ENCODE measurements at regions not wholly inside any gene's neighbourhood (a gene's known extent, or its start where the extent isn't known, plus 50 kb on each side); places are given as distances from the start of the nearest gene placed in this dataset.
"Not testable (repeated sequence)": the region's sequence is repeated elsewhere in the genome, so short reads cannot be mapped to it uniquely, and the experiment has no call there.

DNA sequence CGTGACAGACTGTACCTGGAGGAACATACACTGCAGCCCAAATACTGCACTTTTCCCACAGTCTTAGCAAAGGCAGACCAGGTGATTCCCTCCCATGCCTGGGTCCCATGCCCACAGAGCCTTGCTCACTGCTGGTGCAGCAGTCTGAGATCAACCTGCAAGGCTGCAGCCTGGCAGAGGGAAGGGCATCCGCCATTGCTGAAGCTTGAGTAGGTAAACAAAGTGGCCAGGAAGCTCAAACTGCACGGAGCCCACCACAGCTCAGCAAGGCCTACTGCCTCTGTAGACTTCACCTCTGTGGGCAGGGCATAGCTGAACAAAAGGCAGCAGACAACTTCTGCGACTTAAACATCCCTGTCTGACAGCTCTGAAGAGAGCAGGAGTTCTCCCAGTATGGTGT is 597.8 kb upstream of the MBL2 start:
- TF ChIP-seq POLR2A (IDR thresholded peaks at IDR 0.05): no peak
- no peak for TF ChIP-seq CTCF (IDR thresholded peaks at IDR 0.05)
- ATAC-seq: no peak
- no peak for DNase-seq
- Histone ChIP-seq H3K36me3 (no peaks in the 10 kb centered on the region), H3K4me3 (no peak overlapping the region), H3K9me3 (no peaks in the 10 kb centered on the region), H3K27ac (no peak overlapping the region), H3K4me1 (no peaks in the 10 kb centered on the region), H3K27me3 (no peaks in the 10 kb centered on the region)
- WGBS (ENCODE audit: insufficient coverage, low coverage, low lambda C conversion rate, missing lambda C conversion rate): 100% methylated on average over 1 of the region's 4 CpGs
- intact Hi-C loops (cut with DNase I): no loop called here

GRCh38 chr10:53361936-53362335 is 589.4 kb upstream of the MBL2 start:
- peak overlapping the region in 2 of 3 donors; percentile 3 to 55 for H3K27ac ChIP-seq
- no peak overlapping the region for H3K4me3 ChIP-seq
- H3K4me1 ChIP-seq: peaks cover 0 to 9% (median 2%) of the 10 kb centered on the region in 4 donors
- no peaks in the 10 kb centered on the region for H3K9me3 ChIP-seq
- intact Hi-C loops (cut with DNase I): no loop called here
- no peak for TF ChIP-seq POLR2A (IDR thresholded peaks at IDR 0.05)
- TF ChIP-seq CTCF (IDR thresholded peaks at IDR 0.05): no peak
- H3K27me3 ChIP-seq: no peaks in the 10 kb centered on the region
- DNase-seq: no peak
- ATAC-seq: peak; percentile 42 to 70 (median 56)
- H3K36me3 ChIP-seq: no peaks in the 10 kb centered on the region
- 42% methylated on average over 2 of the region's 2 CpGs for WGBS (ENCODE audit: insufficient coverage, low coverage, low lambda C conversion rate, missing lambda C conversion rate)

DNA sequence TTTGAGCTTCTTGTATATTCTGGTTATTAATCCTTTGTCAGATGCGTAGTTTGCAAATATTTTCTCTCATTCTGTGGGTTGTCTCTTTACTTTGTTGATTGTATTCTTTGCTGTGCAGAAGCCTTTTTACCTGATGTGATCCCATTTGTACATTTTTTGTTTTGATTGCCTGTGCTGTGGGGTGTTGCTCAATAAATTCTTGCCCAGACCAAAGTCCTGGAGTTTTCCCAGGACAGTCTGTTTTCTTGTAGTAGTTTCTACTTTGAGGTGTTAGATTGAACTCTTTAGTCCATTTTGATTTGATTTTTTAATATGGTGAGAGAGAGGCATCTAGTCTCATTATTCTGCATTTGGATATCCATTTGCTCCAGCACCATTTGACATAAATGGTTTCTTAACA is 588.7 kb upstream of the MBL2 start:
- Histone ChIP-seq H3K4me1 (peaks cover 0 to 9% (median 2%) of the 10 kb centered on the region in 4 donors), H3K27ac (peak overlapping the region in 2 of 3 donors; percentile 3 to 55), H3K9me3 (no peaks in the 10 kb centered on the region), H3K4me3 (no peak overlapping the region), H3K27me3 (no peaks in the 10 kb centered on the region), H3K36me3 (no peaks in the 10 kb centered on the region)
- 31% methylated on average over 1 of the region's 1 CpG for WGBS (ENCODE audit: insufficient coverage, low coverage, low lambda C conversion rate, missing lambda C conversion rate)
- peak; percentile 91 to 99 (median 95) for ATAC-seq
- intact Hi-C loops (cut with DNase I): no loop called here
- DNase-seq: peak in 1 of 3 donors; percentile 57
- TF ChIP-seq POLR2A (IDR thresholded peaks at IDR 0.05) (no peak), CTCF (IDR thresholded peaks at IDR 0.05) (no peak)

- H3K9me3 ChIP-seq; H3K36me3 ChIP-seq; H3K4me3 ChIP-seq; H3K4me1 ChIP-seq; intact Hi-C loops (cut with DNase I); H3K27me3 ChIP-seq; H3K27ac ChIP-seq; DNase-seq; ATAC-seq: not testable (repeated sequence)
- WGBS (ENCODE audit: insufficient coverage, low coverage, low lambda C conversion rate, missing lambda C conversion rate): 84% methylated on average over 4 of the region's 4 CpGs
These were observed 586.4 kb upstream of the MBL2 start for GRCh38 chr10:53358978-53359377.

- intact Hi-C loops (cut with DNase I): no loop called here
These were observed 586.0 kb upstream of the MBL2 start for GRCh38 chr10:53358536-53358935.

More at GRCh38 chr10:53358536-53358935, 586.0 kb upstream of the MBL2 start:
- no peak for DNase-seq
- Histone ChIP-seq H3K27me3 (no peaks in the 10 kb centered on the region), H3K4me3 (no peak overlapping the region), H3K9me3 (no peaks in the 10 kb centered on the region), H3K27ac (no peak overlapping the region), H3K4me1 (peaks cover 0 to 9% (median 2%) of the 10 kb centered on the region in 4 donors), H3K36me3 (no peaks in the 10 kb centered on the region)
- no peak for ATAC-seq
- WGBS (ENCODE audit: insufficient coverage, low coverage, low lambda C conversion rate, missing lambda C conversion rate): 81% methylated on average over 3 of the region's 4 CpGs
- TF ChIP-seq POLR2A (IDR thresholded peaks at IDR 0.05) (no peak), CTCF (IDR thresholded peaks at IDR 0.05) (no peak)
